ENCODE measurements at regions not wholly inside any gene's neighbourhood (a gene's known extent, or its start where the extent isn't known, plus 50 kb on each side); places are given as distances from the start of the nearest gene placed in this dataset.

DNA sequence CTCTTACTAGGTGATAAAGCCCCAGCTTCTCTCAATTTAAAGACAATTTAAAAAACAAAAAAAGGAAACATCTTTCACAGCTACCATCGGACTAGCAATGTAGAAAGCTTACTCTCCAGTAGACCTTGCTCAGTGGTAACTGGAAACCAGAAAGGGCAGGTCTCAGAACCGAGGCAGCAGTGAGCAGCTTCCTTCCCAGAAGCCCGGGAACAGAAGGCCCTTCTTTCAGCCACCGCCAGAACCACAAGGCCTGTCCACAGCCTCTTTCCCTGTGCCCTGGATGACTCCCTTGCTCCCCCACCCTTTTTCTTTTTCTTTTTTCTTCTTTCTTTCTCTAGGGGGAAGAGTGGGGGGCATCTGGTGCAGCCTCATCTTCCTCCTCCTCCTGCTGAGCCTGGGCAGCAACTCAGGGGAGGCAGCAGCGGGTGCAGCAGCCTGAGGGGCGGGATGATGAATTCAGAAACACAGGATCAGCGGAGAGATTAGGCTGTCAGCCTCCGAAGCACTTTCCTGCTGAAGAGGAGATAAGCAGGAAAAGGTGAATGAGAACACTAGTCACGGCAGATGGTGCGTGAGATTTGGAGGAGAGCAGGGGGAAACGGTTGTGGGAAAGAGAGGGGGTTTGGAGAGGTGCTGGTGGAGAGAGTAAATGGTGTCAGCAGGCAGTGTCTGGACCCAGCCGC lies 158.5 kb downstream of the ID4 start:
- no peak overlapping the region for H3K4me2 ChIP-seq (ENCODE audit: insufficient read depth in 1 of 2, low read depth in 2 of 2, low read length in 2 of 2)
- H3K9ac ChIP-seq (replicated peaks in 1 of 4; ENCODE audit: extremely low read depth in 1 of 4, low read depth in 3 of 4, low read length in 3 of 4), result no peak overlapping the region
- no peaks in the 10 kb centered on the region for H3K23me2 ChIP-seq (ENCODE audit: low read depth, low read length)
- no peak for DNase-seq (ENCODE audit: low read depth in 1 of 2, low spot score in 2 of 2)
- no peak overlapping the region for H2BK12ac ChIP-seq (ENCODE audit: low read depth, low read length)
- no peaks in the 10 kb centered on the region; a peak in 1 of 8 replicates for H3K36me3 ChIP-seq (ENCODE audit: control insufficient read depth in 2 of 4, insufficient read depth in 4 of 4, low read length in 3 of 4)
- H2BK120ac ChIP-seq (replicated peaks; ENCODE audit: low read depth, low read length), result no peak overlapping the region
- H2AK5ac ChIP-seq (ENCODE audit: low read depth, low read length), result no peak overlapping the region
- no peaks in the 10 kb centered on the region for H4K20me1 ChIP-seq (replicated peaks in 1 of 2; ENCODE audit: control insufficient read depth in 1 of 2, insufficient read depth in 2 of 2, low read length in 2 of 2)
- H3K27ac ChIP-seq (ENCODE audit: low read depth, low read length), result no peak overlapping the region
- CTCF ChIA-PET (ENCODE audit: partially characterized antibody), result no interaction called here
- H3K14ac ChIP-seq (ENCODE audit: insufficient read length), result no peak overlapping the region
- H3K4me1 ChIP-seq (replicated peaks in 1 of 4; ENCODE audit: control insufficient read depth in 3 of 4, insufficient read depth in 4 of 4, low read length in 3 of 4), result no peaks in the 10 kb centered on the region
- H2AFZ ChIP-seq (ENCODE audit: low read length), result peak overlapping the region; percentile 55
- FAIRE-seq, result no peak
- H2BK15ac ChIP-seq (ENCODE audit: low read length), result no peak overlapping the region
- no peak overlapping the region for H3K23ac ChIP-seq (ENCODE audit: insufficient read length)
- no peak overlapping the region for H3K4ac ChIP-seq (replicated peaks; ENCODE audit: insufficient read length, low read depth, low read length)
- H4K5ac ChIP-seq (ENCODE audit: insufficient read length, low read depth, low read length), result no peak overlapping the region
- H4K8ac ChIP-seq (ENCODE audit: extremely low read depth, insufficient read depth, low read length), result no peak overlapping the region; the same call in 1 of the 2 replicates
- no peaks in the 10 kb centered on the region for H3K27me3 ChIP-seq (replicated peaks in 1 of 4; ENCODE audit: control insufficient read depth in 3 of 4, extremely low read depth in 1 of 4, insufficient read depth in 3 of 4, low read length in 3 of 4)
- H3K79me2 ChIP-seq (ENCODE audit: control insufficient read depth in 1 of 2, insufficient read depth in 2 of 2, low read length in 2 of 2), result no peaks in the 10 kb centered on the region
- 77 to 100% methylated on average over 1 to 12 of the region's 12 CpGs for whole genome bisulfite sequencing, 2 experiments (ENCODE audit: extremely low coverage in 1 of 2, insufficient coverage in 1 of 2, insufficient read length in 1 of 2, insufficient replicate concordance in 2 of 2, low coverage in 1 of 2, low lambda C conversion rate in 2 of 2, missing lambda C conversion rate in 1 of 2)
- no peak overlapping the region for H2BK20ac ChIP-seq (ENCODE audit: low read length)
- TF ChIP-seq, protein P1, sequence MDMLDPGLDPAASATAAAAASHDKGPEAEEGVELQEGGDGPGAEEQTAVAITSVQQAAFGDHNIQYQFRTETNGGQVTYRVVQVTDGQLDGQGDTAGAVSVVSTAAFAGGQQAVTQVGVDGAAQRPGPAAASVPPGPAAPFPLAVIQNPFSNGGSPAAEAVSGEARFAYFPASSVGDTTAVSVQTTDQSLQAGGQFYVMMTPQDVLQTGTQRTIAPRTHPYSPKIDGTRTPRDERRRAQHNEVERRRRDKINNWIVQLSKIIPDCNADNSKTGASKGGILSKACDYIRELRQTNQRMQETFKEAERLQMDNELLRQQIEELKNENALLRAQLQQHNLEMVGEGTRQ (IDR thresholded peaks at IDR 0.05; ENCODE audit: low read length), result no peak
- TF ChIP-seq SIN3A (conservative IDR thresholded peaks at IDR 0.05 in 1 of 2, IDR thresholded peaks at IDR 0.05 in 1 of 2; ENCODE audit: low read depth in 1 of 2, low read length in 2 of 2), result no peak
- TF ChIP-seq, protein P2, sequence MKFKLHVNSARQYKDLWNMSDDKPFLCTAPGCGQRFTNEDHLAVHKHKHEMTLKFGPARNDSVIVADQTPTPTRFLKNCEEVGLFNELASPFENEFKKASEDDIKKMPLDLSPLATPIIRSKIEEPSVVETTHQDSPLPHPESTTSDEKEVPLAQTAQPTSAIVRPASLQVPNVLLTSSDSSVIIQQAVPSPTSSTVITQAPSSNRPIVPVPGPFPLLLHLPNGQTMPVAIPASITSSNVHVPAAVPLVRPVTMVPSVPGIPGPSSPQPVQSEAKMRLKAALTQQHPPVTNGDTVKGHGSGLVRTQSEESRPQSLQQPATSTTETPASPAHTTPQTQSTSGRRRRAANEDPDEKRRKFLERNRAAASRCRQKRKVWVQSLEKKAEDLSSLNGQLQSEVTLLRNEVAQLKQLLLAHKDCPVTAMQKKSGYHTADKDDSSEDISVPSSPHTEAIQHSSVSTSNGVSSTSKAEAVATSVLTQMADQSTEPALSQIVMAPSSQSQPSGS (IDR thresholded peaks at IDR 0.05; ENCODE audit: low read length), result no peak
- no peak for TF ChIP-seq SP1 (IDR thresholded peaks at IDR 0.05; ENCODE audit: low read depth, low read length)
- no peak overlapping the region for H3K18ac ChIP-seq (ENCODE audit: extremely low read depth, low read length)
- H3K56ac ChIP-seq (replicated peaks; ENCODE audit: insufficient read length, low read depth, low read length), result no peak overlapping the region
- H2BK5ac ChIP-seq (ENCODE audit: low read depth, low read length), result no peak overlapping the region
- POLR2A ChIA-PET (ENCODE audit: partially characterized antibody), result no interaction called here
- no peak overlapping the region for H4K91ac ChIP-seq (replicated peaks; ENCODE audit: insufficient read length, low read length)
- no peaks in the 10 kb centered on the region for H3K79me1 ChIP-seq (ENCODE audit: low read depth, low read length)
- 0 out of 4 replicates have a peak, but pooled peaks cover 0 to 2% of the 10 kb centered on the region in 2 experiments for H3K9me3 ChIP-seq (ENCODE audit: insufficient read depth in 2 of 2, low read depth in 1 of 2, low read length in 1 of 2)
- H3K4me3 ChIP-seq (ENCODE audit: extremely low read depth in 1 of 4, insufficient read depth in 2 of 4, low read depth in 3 of 4, low read length in 4 of 4), result no peak overlapping the region

All from H1 (cell line).